Mucosa of descending colon (tissue), 3 donors: ENCODE measurements at regions not wholly inside any gene's neighbourhood (a gene's known extent, or its start where the extent isn't known, plus 50 kb on each side); places are given as distances from the start of the nearest gene placed in this dataset.
"Not testable (repeated sequence)": the region's sequence is repeated elsewhere in the genome, so short reads cannot be mapped to it uniquely, and the experiment has no call there.

Experiments used
- ATAC-seq: fragments of 200-7000 bp; cut with Tn5 transposase; one replicate; pipeline ENCODE4 v1.9.1; 2020; ENCODE audit warnings: mild to moderate bottlenecking, moderate library complexity
- DNase-seq, 3 donors: peaks; one replicate each; pipeline ENCODE4 v3.0.0-alpha.2; 2020
- H3K36me3 ChIP-seq: fragments of 200-600 bp; one replicate; pipeline ENCODE4 v1.8.0; 2021; ENCODE audit warnings: low read depth, mild to moderate bottlenecking
- H3K4me1 ChIP-seq: fragments of 200-600 bp; one replicate; pipeline ENCODE4 v1.8.0; 2021; ENCODE audit warnings: low read depth, mild to moderate bottlenecking
- H3K4me3 ChIP-seq: fragments of 200-600 bp; one replicate; pipeline ENCODE4 v1.8.0; 2021; ENCODE audit warnings: mild to moderate bottlenecking
- H3K9me3 ChIP-seq: fragments of 200-600 bp; one replicate; pipeline ENCODE4 v1.8.0; 2021; ENCODE audit warnings: mild to moderate bottlenecking
- CTCF ChIP-seq: fragments of 200-600 bp; IDR thresholded peaks from one replicate; pipeline ENCODE4 v1.8.0; 2022; ENCODE audit warnings: antibody characterized with exemption, mild to moderate bottlenecking
- intact Hi-C, 2 donors: fragments of 100-400 bp; cut with DNase I in 1 of 2; cut with micrococcal nuclease in 1 of 2; formaldehyde crosslinking; loops; one replicate each; pipeline versions ENCODE4 v1.11.0 to v1.11.1; 2022; cut with DNase I, micrococcal nuclease
- donor health status: DM: no; HTN: no; CAD: no; lungs with moderate emphysema.
- donor health status: DM: no; HTN: no; CAD: no.
- donor health status: DM: no; HTN: yes; CAD: no.

GRCh38 chrX:906586-906985 lies 276.0 kb downstream of the SHOX start:
- no peak for DNase-seq
- peaks cover 42% of the 10 kb centered on the region for H3K9me3 ChIP-seq
- H3K36me3 ChIP-seq = no peaks in the 10 kb centered on the region
- ATAC-seq = no peak
- no peak for TF ChIP-seq CTCF
- H3K4me1 ChIP-seq = no peaks in the 10 kb centered on the region
- intact Hi-C loops = no loop called here
- H3K4me3 ChIP-seq = no peak overlapping the region

GRCh38 chrX:905848-906566 lies 275.4 kb downstream of the SHOX start:
- peaks cover 45% of the 10 kb centered on the region for H3K9me3 ChIP-seq
- intact Hi-C loops = no loop called here
- no peak for TF ChIP-seq CTCF

GRCh38 chrX:903116-903515 lies 272.5 kb downstream of the SHOX start:
- Histone ChIP-seq H3K36me3 (no peaks in the 10 kb centered on the region), H3K4me3 (no peak overlapping the region), H3K4me1 (no peaks in the 10 kb centered on the region), H3K9me3 (peaks cover 32% of the 10 kb centered on the region)
- ATAC-seq (no peak), DNase-seq (no peak)
- TF ChIP-seq CTCF = no peak
- intact Hi-C loops = no loop called here

More at GRCh38 chrX:905848-906566, 275.4 kb downstream of the SHOX start:
- Histone ChIP-seq H3K4me3 (no peak overlapping the region), H3K36me3 (no peaks in the 10 kb centered on the region), H3K4me1 (no peaks in the 10 kb centered on the region)
- ATAC-seq (no peak), DNase-seq (no peak)

- H3K9me3 ChIP-seq = peaks cover 25% of the 10 kb centered on the region
- DNase-seq (no peak), ATAC-seq (no peak)
- TF ChIP-seq CTCF = no peak
- no peaks in the 10 kb centered on the region for H3K36me3 ChIP-seq
- intact Hi-C loops = no loop called here
- no peaks in the 10 kb centered on the region for H3K4me1 ChIP-seq
- no peak overlapping the region for H3K4me3 ChIP-seq
Measured at GRCh38 chrX:896256-896655, 265.7 kb downstream of the SHOX start.

GRCh38 chrX:889966-890651 lies 259.5 kb downstream of the SHOX start:
- ATAC-seq (no peak), DNase-seq (no peak)
- no peaks in the 10 kb centered on the region for H3K4me1 ChIP-seq
- TF ChIP-seq CTCF = no peak
- no peak overlapping the region for H3K4me3 ChIP-seq
- intact Hi-C loops = no loop called here
- peaks cover 34% of the 10 kb centered on the region for H3K9me3 ChIP-seq
- H3K36me3 ChIP-seq = no peaks in the 10 kb centered on the region

- H3K9me3 ChIP-seq = peaks cover 34% of the 10 kb centered on the region
- H3K4me3 ChIP-seq, H3K36me3 ChIP-seq: not testable (repeated sequence)
Measured at GRCh38 chrX:887724-888123, 257.1 kb downstream of the SHOX start.

More at GRCh38 chrX:887724-888123, 257.1 kb downstream of the SHOX start:
- ATAC-seq, intact Hi-C loops, H3K4me1 ChIP-seq, DNase-seq: not testable (repeated sequence)
